Thoracic aorta (tissue), 2 donors: ENCODE measurements at regions not wholly inside any gene's neighbourhood (a gene's known extent, or its start where the extent isn't known, plus 50 kb on each side); places are given as distances from the start of the nearest gene placed in this dataset.

Experiments
- ATAC-seq: fragments of 150-250 bp; one replicate; pipeline ENCODE4 v1.8.0; 2017; ENCODE audit warnings: low read depth; ENCODE audit not compliant: insufficient number of reproducible peaks, low FRiP score
- DNase-seq: peaks from one replicate; pipeline ENCODE4 v3.0.0-alpha.2; 2020; ENCODE audit warnings: low spot score
- H3K27ac ChIP-seq, 2 donors: fragments of 200-600 bp; sonication (generic); 1 replicate in 1 of 2; 2 replicates in 1 of 2; pipeline ENCODE4 v1.5.1; 2016; ENCODE audit warnings: mild to moderate bottlenecking in 2 of 2, moderate library complexity in 2 of 2
- H3K27me3 ChIP-seq: fragments of 200-600 bp; sonication (generic); replicated peaks from 2 replicates; pipeline ENCODE4 v1.6.0; 2016; ENCODE audit warnings: mild to moderate bottlenecking; ENCODE audit not compliant: insufficient read depth
- H3K36me3 ChIP-seq: fragments of 200-600 bp; sonication (generic); one replicate; pipeline ENCODE4 v1.5.1; 2016
- H3K4me1 ChIP-seq, 2 donors: fragments of 200-600 bp; sonication (generic); 1 replicate in 1 of 2; 2 replicates in 1 of 2; pipeline versions ENCODE4 v1.5.1 to v1.6.0; 2016; ENCODE audit warnings: low read depth in 2 of 2, mild to moderate bottlenecking in 1 of 2; ENCODE audit not compliant: control insufficient read depth in 1 of 2
- H3K4me3 ChIP-seq: fragments of 200-600 bp; sonication (generic); 2 replicates; pipeline ENCODE4 v1.5.1; 2016; ENCODE audit warnings: mild to moderate bottlenecking
- H3K9me3 ChIP-seq: fragments of 200-600 bp; sonication (generic); 2 replicates; pipeline ENCODE4 v1.5.1; 2016
- TF ChIP-seq, protein P1 (sequence below): fragments of 200-600 bp; sonication (generic); IDR thresholded peaks from one replicate; pipeline ENCODE4 v1.5.1; 2019; ENCODE audit warnings: antibody characterized with exemption

DNA sequence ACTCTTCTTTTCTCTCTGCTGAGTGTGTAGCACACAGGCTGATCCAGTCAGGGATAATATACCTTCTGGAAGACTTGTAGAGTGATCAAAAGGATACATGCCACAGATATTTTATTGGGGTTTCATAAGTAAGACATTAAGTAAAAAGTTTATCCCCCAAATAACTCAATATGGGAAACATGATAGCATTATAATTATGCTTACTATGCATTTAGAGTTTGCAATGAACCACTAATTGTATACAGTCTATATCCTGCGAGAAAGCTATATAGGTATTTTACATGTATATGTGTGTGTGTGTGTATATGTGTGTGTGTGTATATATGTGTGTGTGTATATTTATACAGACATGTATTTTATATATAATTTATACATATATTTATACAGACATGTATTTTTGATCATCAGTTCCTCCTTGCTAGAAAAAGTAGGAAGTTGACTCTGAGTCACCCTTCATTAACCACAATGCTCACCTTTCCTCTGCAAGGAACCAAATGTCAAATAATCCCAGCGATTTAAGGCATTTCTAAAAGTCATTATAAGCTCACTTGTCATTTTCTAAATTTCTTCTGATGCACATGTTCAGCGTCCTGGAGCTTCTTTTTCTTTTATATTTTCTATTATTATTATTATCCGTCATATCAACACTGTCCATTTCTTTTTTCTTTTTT, 312.5 kb upstream of the OBI1 start:
- Histone ChIP-seq H3K27me3 (no peaks in the 10 kb centered on the region), H3K36me3 (no peaks in the 10 kb centered on the region), H3K4me1 (no peaks in the 10 kb centered on the region), H3K27ac (no peak overlapping the region), H3K9me3 (no peaks in the 10 kb centered on the region), H3K4me3 (no peak overlapping the region)
- TF ChIP-seq, protein P1, sequence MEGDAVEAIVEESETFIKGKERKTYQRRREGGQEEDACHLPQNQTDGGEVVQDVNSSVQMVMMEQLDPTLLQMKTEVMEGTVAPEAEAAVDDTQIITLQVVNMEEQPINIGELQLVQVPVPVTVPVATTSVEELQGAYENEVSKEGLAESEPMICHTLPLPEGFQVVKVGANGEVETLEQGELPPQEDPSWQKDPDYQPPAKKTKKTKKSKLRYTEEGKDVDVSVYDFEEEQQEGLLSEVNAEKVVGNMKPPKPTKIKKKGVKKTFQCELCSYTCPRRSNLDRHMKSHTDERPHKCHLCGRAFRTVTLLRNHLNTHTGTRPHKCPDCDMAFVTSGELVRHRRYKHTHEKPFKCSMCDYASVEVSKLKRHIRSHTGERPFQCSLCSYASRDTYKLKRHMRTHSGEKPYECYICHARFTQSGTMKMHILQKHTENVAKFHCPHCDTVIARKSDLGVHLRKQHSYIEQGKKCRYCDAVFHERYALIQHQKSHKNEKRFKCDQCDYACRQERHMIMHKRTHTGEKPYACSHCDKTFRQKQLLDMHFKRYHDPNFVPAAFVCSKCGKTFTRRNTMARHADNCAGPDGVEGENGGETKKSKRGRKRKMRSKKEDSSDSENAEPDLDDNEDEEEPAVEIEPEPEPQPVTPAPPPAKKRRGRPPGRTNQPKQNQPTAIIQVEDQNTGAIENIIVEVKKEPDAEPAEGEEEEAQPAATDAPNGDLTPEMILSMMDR: no peak
- DNase-seq (no peak), ATAC-seq (no peak)

DNA sequence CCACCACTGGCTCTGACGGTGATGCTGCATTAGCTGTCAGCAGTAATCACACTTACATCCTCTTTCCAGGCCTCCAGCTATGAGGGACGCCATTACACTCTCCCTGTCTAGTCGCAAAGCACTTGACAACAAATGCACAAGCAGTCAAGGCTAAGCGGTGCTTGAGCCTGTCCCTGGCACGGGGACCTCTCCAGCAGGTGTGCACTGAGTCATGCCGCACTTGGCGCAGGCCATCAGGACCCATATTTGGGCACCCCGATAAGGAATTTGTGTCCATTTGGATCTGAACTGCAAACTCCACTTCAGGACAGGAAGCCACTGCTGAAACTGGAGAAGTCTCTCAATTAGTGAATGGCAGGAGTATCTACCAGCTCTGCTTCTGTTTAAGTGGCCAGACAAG, 301.9 kb upstream of the OBI1 start:
- TF ChIP-seq, protein P1: no peak
- no peaks in the 10 kb centered on the region for H3K27me3 ChIP-seq
- DNase-seq (no peak), ATAC-seq (no peak)
- no peaks in the 10 kb centered on the region for H3K4me1 ChIP-seq
- no peak overlapping the region for H3K4me3 ChIP-seq
- no peaks in the 10 kb centered on the region for H3K9me3 ChIP-seq
- H3K36me3 ChIP-seq: no peaks in the 10 kb centered on the region
- no peak overlapping the region for H3K27ac ChIP-seq

DNA sequence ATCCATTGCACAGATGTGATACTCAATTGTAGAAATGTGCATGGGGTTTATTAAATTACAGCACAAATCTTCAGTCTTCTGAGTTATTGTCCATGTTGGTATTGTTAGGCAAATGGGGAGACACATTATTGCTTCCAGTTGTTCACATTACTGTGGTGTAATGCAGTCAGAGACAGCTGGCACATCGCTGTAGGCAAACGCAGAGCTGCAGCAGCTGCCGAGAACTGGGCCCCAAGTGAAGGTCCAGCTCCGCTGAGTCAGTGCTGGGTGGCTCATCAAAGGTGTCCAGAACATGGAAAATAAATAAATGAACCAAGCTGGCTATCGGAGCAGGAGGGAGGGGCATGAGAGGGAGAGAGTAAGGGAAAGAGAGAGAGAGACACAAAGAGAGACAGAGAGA, 299.1 kb upstream of the OBI1 start:
- no peak overlapping the region for H3K4me3 ChIP-seq
- no peaks in the 10 kb centered on the region for H3K9me3 ChIP-seq
- no peaks in the 10 kb centered on the region for H3K4me1 ChIP-seq
- ATAC-seq (no peak), DNase-seq (no peak)
- TF ChIP-seq, protein P1: no peak
- no peak overlapping the region for H3K27ac ChIP-seq
- no peaks in the 10 kb centered on the region for H3K27me3 ChIP-seq
- H3K36me3 ChIP-seq: no peaks in the 10 kb centered on the region

DNA sequence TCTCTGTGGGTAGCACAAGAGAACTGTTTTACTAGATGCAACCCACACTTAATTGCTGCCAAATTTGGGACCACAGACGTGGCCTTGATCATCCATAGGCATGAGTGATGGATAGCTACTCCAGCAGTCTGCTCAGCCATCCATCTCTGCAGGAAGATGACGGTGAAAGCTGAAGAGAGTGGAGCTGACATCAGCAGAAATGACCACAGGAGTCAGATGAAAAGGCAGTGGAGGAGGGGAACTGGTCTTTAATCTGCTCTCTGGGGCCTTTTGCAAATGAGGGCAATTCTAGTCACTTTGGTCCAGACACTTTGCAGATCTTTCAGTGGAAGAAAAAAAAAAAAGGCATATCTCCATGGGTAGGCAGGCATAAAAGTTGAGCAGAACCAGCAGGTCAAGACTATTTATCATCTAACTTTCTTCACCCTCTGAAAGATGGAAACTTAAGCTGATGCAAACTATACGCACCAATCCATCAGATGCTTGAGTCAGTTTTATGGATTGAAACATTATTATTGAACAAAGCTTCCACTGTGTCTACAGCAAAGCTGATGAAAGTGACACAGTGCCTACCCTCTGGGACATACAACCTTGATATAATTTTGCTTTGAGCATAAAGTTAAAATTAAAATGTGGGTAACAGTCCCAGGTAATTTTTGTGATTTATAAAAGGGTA, 281.6 kb upstream of the OBI1 start:
- Histone ChIP-seq H3K4me1 (no peaks in the 10 kb centered on the region), H3K9me3 (no peaks in the 10 kb centered on the region), H3K4me3 (no peak overlapping the region), H3K27me3 (no peaks in the 10 kb centered on the region), H3K36me3 (no peaks in the 10 kb centered on the region), H3K27ac (no peak overlapping the region)
- TF ChIP-seq, protein P1: no peak
- no peak for ATAC-seq
- no peak for DNase-seq

DNA sequence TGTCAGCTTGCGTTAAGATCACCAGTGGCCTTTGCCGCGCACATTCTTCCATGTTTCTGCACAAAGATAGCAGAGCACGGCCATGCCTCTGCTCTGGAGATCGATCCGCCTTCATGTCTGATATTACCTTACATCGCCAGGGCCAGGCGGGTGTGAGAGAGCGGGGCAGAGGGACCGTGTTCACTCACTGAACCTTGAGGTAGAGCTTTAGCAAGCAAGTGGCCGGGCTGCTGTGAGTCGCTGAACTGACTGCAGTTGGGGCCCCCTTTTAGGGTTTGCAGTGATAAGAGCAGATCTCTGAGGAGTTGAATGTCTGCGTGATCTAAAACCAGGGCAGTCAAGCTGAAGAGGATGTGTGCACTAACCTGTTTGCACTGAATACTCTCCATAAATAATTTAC, 275.4 kb upstream of the OBI1 start:
- H3K4me1 ChIP-seq: no peaks in the 10 kb centered on the region
- DNase-seq (no peak), ATAC-seq (no peak)
- no peak overlapping the region for H3K4me3 ChIP-seq
- H3K27me3 ChIP-seq: no peaks in the 10 kb centered on the region
- no peaks in the 10 kb centered on the region for H3K36me3 ChIP-seq
- no peak overlapping the region for H3K27ac ChIP-seq
- no peaks in the 10 kb centered on the region for H3K9me3 ChIP-seq
- TF ChIP-seq, protein P1: no peak
